NB4 (cell line): ENCODE measurements at regions not wholly inside any gene's neighbourhood (a gene's known extent, or its start where the extent isn't known, plus 50 kb on each side); places are given as distances from the start of the nearest gene placed in this dataset.

ENCODE experiments used
- CTCF ChIP-seq: IDR thresholded peaks from one replicate; pipeline ENCODE4 v1.5.1; 2012; ENCODE audit warnings: low read depth, low read length
- MAX ChIP-seq: IDR thresholded peaks from 2 replicates; pipeline ENCODE4 v1.6.1; 2011; ENCODE audit warnings: low read depth, low read length
- MYC ChIP-seq: IDR thresholded peaks from 2 replicates; pipeline ENCODE4 v1.6.1; 2011; ENCODE audit warnings: low read depth, low read length
- POLR2A ChIP-seq: IDR thresholded peaks from 2 replicates; pipeline ENCODE4 v1.6.1; 2011; ENCODE audit warnings: mild to moderate bottlenecking; ENCODE audit not compliant: insufficient read length; ENCODE audit errors: extremely low read depth

GRCh38 chr5:3167473-3167872 is 416.0 kb upstream of the IRX2 start:
- TF ChIP-seq CTCF (no peak), POLR2A (no peak), MAX (no peak), MYC (no peak)
